ENCODE measurements at regions not wholly inside any gene's neighbourhood (a gene's known extent, or its start where the extent isn't known, plus 50 kb on each side); places are given as distances from the start of the nearest gene placed in this dataset.

- Mint-ChIP-seq H3K9me3 (no peaks in the 10 kb centered on the region), H3K27ac (no peak overlapping the region), H3K27me3 (peaks cover 3% of the 10 kb centered on the region), H3K36me3 (no peaks in the 10 kb centered on the region), H3K4me3 (no peak overlapping the region), H3K4me1 (no peaks in the 10 kb centered on the region)
- no peak for DNase-seq
Observed at GRCh38 chr22:33221568-33221967, 163.4 kb upstream of the SYN3 start.

- Mint-ChIP-seq H3K27ac (no peak overlapping the region), H3K9me3 (no peaks in the 10 kb centered on the region), H3K36me3 (no peaks in the 10 kb centered on the region), H3K27me3 (peaks cover 3% of the 10 kb centered on the region), H3K4me1 (no peaks in the 10 kb centered on the region), H3K4me3 (no peak overlapping the region)
- no peak for DNase-seq
Observed at GRCh38 chr22:33220476-33221080, 162.4 kb upstream of the SYN3 start.

DNA sequence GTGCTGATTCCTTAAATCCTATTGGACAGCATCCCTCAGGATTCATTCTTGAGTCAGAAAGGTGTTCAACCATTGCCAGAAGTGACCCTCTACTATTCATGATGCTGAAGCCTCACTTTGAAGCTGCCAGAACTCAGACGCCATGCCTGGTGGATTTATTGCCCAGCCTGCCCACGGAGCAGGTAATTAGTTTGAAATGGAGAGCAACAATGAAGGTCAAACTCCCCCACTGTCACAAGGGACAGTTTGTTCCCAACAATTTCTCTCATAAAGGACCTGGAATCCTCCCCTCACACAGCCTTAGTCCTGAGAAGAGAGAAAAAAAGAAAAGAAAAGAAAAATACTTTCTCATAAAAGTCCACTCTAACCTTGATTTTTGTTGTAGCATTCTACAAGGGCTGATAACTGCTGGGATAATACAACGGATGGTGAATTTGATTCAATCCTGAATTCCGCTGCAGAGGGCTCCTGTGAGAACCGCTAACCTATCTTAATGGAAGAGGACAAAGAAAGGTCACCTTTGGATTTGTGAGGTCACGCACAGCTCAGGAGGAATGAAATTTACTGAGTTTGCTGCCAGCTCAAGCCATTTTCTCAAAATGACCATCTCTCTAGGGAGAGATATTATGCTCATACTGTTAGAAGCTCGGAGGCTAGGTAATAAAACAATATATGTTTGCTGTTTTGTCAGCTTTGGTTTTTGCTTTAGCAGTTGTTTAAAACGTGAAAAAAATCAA lies 161.6 kb upstream of the SYN3 start:
- no peaks in the 10 kb centered on the region for H3K9me3 Mint-ChIP-seq
- no peaks in the 10 kb centered on the region for H3K36me3 Mint-ChIP-seq
- H3K4me3 Mint-ChIP-seq: no peak overlapping the region
- H3K27me3 Mint-ChIP-seq: no peaks in the 10 kb centered on the region
- no peaks in the 10 kb centered on the region for H3K4me1 Mint-ChIP-seq
- H3K27ac Mint-ChIP-seq: no peak overlapping the region
- DNase-seq: no peak

- H3K27me3 Mint-ChIP-seq: peaks cover 8% of the 10 kb centered on the region
- no peak for DNase-seq
- no peaks in the 10 kb centered on the region for H3K36me3 Mint-ChIP-seq
- no peaks in the 10 kb centered on the region for H3K4me1 Mint-ChIP-seq
- H3K27ac Mint-ChIP-seq: no peak overlapping the region
- no peak overlapping the region for H3K4me3 Mint-ChIP-seq
- no peaks in the 10 kb centered on the region for H3K9me3 Mint-ChIP-seq
Observed at GRCh38 chr22:33213383-33214075, 155.3 kb upstream of the SYN3 start.

DNA sequence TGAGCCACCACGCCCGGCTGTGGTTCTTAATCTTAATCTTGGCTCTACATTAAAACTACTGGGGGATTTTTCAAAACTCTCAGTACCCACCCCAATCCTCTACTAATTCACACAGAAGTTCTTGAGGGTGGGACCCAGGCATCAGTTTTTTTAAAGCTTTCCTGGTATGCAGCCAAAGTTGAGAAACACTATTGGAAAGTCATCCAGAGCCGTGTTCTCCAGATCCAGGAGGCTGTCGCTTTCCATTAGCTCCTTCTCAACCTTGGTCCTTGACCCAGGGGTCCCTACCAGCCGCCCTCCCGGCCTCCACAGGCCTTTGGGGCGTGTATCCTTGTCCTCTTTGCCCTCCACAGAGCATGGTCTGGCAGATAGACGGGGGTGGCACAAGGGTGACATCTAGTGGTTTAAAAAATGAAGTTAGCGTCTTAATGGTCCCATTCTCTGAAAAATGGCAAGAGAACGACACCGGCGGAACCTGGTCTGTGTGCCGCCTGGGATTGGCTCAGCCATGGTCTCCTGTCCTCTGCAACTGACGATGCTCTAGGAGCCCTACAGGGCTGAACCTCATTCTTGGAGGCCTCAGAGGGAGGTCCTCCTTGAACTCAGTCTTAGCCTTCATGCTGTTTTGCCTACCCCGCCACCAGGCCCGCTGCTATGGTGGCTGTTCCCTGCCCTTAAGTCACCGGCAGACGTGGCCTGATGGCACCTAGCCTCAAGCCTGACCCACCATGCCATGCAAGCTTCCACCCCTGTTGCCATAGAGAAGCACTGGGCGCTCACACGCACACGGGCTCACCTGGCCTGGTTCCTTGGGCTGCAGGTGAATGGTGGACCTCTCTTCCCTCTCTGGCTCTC lies 152.0 kb upstream of the SYN3 start:
- H3K4me1 Mint-ChIP-seq: no peaks in the 10 kb centered on the region
- H3K9me3 Mint-ChIP-seq: no peaks in the 10 kb centered on the region
- H3K4me3 Mint-ChIP-seq: no peak overlapping the region
- H3K27ac Mint-ChIP-seq: no peak overlapping the region
- peak; percentile 20 for DNase-seq
- no peaks in the 10 kb centered on the region for H3K36me3 Mint-ChIP-seq
- peaks cover 27% of the 10 kb centered on the region for H3K27me3 Mint-ChIP-seq

DNA sequence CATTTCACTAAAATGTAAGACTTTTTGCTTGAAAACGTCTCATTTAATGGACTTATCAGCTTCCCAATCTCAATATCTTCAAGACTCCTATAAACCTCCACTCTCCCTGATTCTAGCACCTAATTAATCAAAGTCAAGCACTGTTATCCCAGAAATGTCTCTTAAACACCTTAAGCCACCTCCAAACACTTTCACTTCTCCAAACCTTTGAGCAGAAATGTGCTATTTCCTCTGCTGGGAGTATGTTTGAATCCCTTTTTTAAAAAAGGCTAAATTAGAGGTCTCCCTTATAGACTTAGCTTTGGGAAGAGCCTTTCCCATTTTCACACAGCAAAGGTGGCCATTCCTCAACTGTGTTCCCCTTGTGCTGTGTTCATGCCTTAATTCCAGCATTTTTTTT lies 146.2 kb upstream of the SYN3 start:
- peaks cover 49% of the 10 kb centered on the region for H3K27me3 Mint-ChIP-seq
- no peaks in the 10 kb centered on the region for H3K4me1 Mint-ChIP-seq
- H3K36me3 Mint-ChIP-seq: no peaks in the 10 kb centered on the region

GRCh38 chr22:33202455-33202854 lies 144.3 kb upstream of the SYN3 start:
- Mint-ChIP-seq H3K27ac (no peak overlapping the region), H3K4me3 (no peak overlapping the region), H3K36me3 (no peaks in the 10 kb centered on the region), H3K4me1 (no peaks in the 10 kb centered on the region), H3K27me3 (peaks cover 48% of the 10 kb centered on the region), H3K9me3 (no peaks in the 10 kb centered on the region)
- no peak for DNase-seq

More for the DNA sequence above, 146.2 kb upstream of the SYN3 start:
- H3K9me3 Mint-ChIP-seq: no peaks in the 10 kb centered on the region
- no peak for DNase-seq
- no peak overlapping the region for H3K4me3 Mint-ChIP-seq
- no peak overlapping the region for H3K27ac Mint-ChIP-seq

DNA sequence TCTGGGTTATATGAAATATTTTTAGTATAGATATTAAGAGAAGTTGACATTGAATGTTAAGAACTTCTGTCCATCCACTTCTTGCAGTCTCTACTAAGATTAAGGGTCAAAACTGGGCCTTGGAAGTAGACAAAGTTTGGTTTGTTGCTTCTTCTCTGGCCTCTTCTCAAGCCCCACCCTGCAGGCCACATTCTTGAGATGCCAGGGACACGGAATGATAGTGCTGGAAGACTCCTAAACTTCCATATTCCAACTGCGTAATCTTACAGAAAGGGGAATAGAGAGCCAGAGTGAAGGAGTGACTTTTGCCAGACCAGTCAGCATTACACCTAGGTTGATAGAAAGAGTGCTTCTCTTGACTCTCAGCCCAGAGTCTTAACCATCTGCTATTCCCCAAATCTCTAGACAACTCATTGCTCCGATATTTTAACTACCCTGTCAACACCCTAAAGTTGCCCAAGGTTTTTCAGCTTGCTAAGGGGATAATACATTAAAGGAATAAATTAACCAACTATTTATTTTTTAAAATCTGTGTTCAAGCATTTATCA lies 136.4 kb upstream of the SYN3 start:
- Mint-ChIP-seq H3K4me3 (no peak overlapping the region), H3K27me3 (peaks cover 15% of the 10 kb centered on the region), H3K4me1 (no peaks in the 10 kb centered on the region), H3K27ac (no peak overlapping the region), H3K36me3 (no peaks in the 10 kb centered on the region), H3K9me3 (no peaks in the 10 kb centered on the region)
- no peak for DNase-seq

DNA sequence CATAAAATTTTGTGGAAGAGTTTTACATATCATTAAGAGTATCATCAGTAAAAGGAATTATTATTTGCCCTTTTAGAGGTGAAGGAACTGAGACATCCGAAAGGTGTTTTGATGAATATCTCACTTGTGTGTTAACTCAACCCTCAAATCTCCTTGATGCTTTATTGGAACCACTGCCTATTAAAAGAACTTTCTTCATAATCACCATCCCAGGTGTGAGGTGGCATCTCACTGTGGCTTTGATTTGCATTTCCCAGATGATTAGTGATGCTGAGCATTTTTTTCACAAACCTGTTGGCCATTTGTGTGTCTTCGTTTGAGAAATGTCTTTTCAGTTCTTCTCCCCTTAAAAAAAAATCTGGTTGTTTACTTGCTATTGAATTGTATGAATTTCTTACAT lies 134.0 kb upstream of the SYN3 start:
- no peaks in the 10 kb centered on the region for H3K9me3 Mint-ChIP-seq
- H3K27me3 Mint-ChIP-seq: peaks cover 15% of the 10 kb centered on the region
- no peak for DNase-seq
- H3K36me3 Mint-ChIP-seq: no peaks in the 10 kb centered on the region
- H3K27ac Mint-ChIP-seq: no peak overlapping the region
- no peak overlapping the region for H3K4me3 Mint-ChIP-seq
- no peaks in the 10 kb centered on the region for H3K4me1 Mint-ChIP-seq

- peaks cover 9% of the 10 kb centered on the region for H3K27me3 Mint-ChIP-seq
- H3K4me3 Mint-ChIP-seq: no peak overlapping the region
- DNase-seq: no peak
- H3K4me1 Mint-ChIP-seq: no peaks in the 10 kb centered on the region
- H3K9me3 Mint-ChIP-seq: no peaks in the 10 kb centered on the region
- H3K36me3 Mint-ChIP-seq: no peaks in the 10 kb centered on the region
- H3K27ac Mint-ChIP-seq: no peak overlapping the region
Observed at GRCh38 chr22:33188326-33188725, 130.1 kb upstream of the SYN3 start.

DNA sequence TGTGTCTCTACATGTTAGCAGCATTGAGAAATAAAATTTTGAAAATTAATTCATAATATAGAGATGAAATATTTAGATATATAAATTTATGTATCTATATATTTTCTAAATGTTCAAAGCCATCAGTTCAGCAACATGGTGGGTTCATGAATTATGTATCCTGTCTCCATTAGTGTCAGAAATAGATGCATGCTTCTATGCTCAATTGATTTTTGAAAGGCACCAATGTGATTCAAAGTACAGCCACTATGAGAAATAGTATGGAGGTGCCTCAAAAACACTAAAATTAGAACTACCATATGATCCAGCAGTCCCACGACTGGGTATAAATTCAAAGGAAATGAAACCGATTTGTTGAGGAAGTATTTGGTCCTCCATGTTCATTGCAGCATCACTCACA lies 128.6 kb upstream of the SYN3 start:
- no peak overlapping the region for H3K4me3 Mint-ChIP-seq
- H3K4me1 Mint-ChIP-seq: no peaks in the 10 kb centered on the region
- H3K27me3 Mint-ChIP-seq: peaks cover 16% of the 10 kb centered on the region
- no peak overlapping the region for H3K27ac Mint-ChIP-seq
- peaks cover 2% of the 10 kb centered on the region for H3K9me3 Mint-ChIP-seq
- H3K36me3 Mint-ChIP-seq: no peaks in the 10 kb centered on the region
- no peak for DNase-seq

DNA sequence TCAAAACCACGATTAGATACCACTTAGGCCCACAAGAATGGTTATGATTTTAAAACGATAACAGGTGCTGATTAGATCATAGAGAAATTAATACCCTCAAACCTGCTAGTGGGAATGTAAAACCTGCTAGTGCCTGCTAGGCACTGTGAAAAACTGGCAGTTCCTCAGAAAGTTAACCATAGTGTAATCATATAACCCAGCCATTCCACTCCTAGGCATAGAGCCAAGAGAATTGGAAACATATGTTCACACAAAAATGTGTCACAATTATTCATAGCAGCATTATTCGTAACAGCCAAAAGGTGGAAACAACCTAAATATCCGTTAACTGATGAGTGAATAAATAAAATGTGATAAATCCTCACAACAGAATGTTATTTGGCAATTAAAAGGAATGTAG lies 122.2 kb upstream of the SYN3 start:
- H3K36me3 Mint-ChIP-seq: no peaks in the 10 kb centered on the region
- no peak overlapping the region for H3K4me3 Mint-ChIP-seq

GRCh38 chr22:33167998-33168790 lies 110.0 kb upstream of the SYN3 start:
- Mint-ChIP-seq H3K9me3 (no peaks in the 10 kb centered on the region), H3K4me3 (no peak overlapping the region), H3K36me3 (no peaks in the 10 kb centered on the region), H3K27ac (no peak overlapping the region), H3K27me3 (peaks cover 7% of the 10 kb centered on the region), H3K4me1 (no peaks in the 10 kb centered on the region)
- DNase-seq: no peak

More for the DNA sequence above, 122.2 kb upstream of the SYN3 start:
- Mint-ChIP-seq H3K4me1 (no peaks in the 10 kb centered on the region), H3K27ac (no peak overlapping the region), H3K27me3 (peaks cover 7% of the 10 kb centered on the region), H3K9me3 (peaks cover 5% of the 10 kb centered on the region)
- no peak for DNase-seq

- no peaks in the 10 kb centered on the region for H3K4me1 Mint-ChIP-seq
- no peaks in the 10 kb centered on the region for H3K9me3 Mint-ChIP-seq
- H3K4me3 Mint-ChIP-seq: no peak overlapping the region
- H3K36me3 Mint-ChIP-seq: no peaks in the 10 kb centered on the region
- H3K27ac Mint-ChIP-seq: no peak overlapping the region
- no peak for DNase-seq
- H3K27me3 Mint-ChIP-seq: peaks cover 15% of the 10 kb centered on the region
Observed at GRCh38 chr22:33166206-33166605, 108.0 kb upstream of the SYN3 start.

All from activated naive CD8-positive, alpha-beta T cell treated with anti-CD3 and anti-CD28 coated beads for 36 hours (primary cell).